Stimulated activated CD4-positive, alpha-beta T cell treated with anti-CD3 and anti-CD28 coated beads, Interleukin-2, amount 100 ng/mL, for 24 hours (primary cell): ENCODE measurements at regions not wholly inside any gene's neighbourhood (a gene's known extent, or its start where the extent isn't known, plus 50 kb on each side); places are given as distances from the start of the nearest gene placed in this dataset.

Experiments used
- DNase-seq, 2 donors: peaks; one replicate each; pipeline ENCODE4 v3.0.0-alpha.2; 2020

- no peak for DNase-seq
Measured at GRCh38 chr6:40738551-40739193, 151.5 kb upstream of the LRFN2 start.

- DNase-seq = no peak
Measured at GRCh38 chr6:40735521-40735920, 148.4 kb upstream of the LRFN2 start.

- DNase-seq = no peak
Measured at GRCh38 chr6:40735121-40735520, 148.0 kb upstream of the LRFN2 start.

GRCh38 chr6:40734607-40735006 lies 147.4 kb upstream of the LRFN2 start:
- no peak for DNase-seq

- DNase-seq = no peak
Measured at GRCh38 chr6:40733770-40734396, 146.7 kb upstream of the LRFN2 start.

- no peak for DNase-seq
Measured at GRCh38 chr6:40733290-40733689, 146.1 kb upstream of the LRFN2 start.

GRCh38 chr6:40732878-40733277 lies 145.7 kb upstream of the LRFN2 start:
- no peak for DNase-seq

- DNase-seq = no peak
Measured at GRCh38 chr6:40728643-40729042, 141.5 kb upstream of the LRFN2 start.

GRCh38 chr6:40727271-40727670 lies 140.1 kb upstream of the LRFN2 start:
- DNase-seq = no peak

- DNase-seq = no peak
Measured at GRCh38 chr6:40726853-40727252, 139.7 kb upstream of the LRFN2 start.

GRCh38 chr6:40725390-40725789 lies 138.2 kb upstream of the LRFN2 start:
- no peak for DNase-seq

- no peak for DNase-seq
Measured at GRCh38 chr6:40724886-40725285, 137.7 kb upstream of the LRFN2 start.

GRCh38 chr6:40723967-40724366 lies 136.8 kb upstream of the LRFN2 start:
- DNase-seq = no peak

- DNase-seq = no peak
Measured at GRCh38 chr6:40722553-40723258, 135.5 kb upstream of the LRFN2 start.

- no peak for DNase-seq
Measured at GRCh38 chr6:40722091-40722490, 134.9 kb upstream of the LRFN2 start.

- no peak for DNase-seq
Measured at GRCh38 chr6:40721271-40721952, 134.2 kb upstream of the LRFN2 start.

GRCh38 chr6:40720375-40720748 lies 133.2 kb upstream of the LRFN2 start:
- DNase-seq = no peak

- DNase-seq = no peak
Measured at GRCh38 chr6:40719671-40720374, 132.7 kb upstream of the LRFN2 start.

GRCh38 chr6:40718401-40718800 lies 131.2 kb upstream of the LRFN2 start:
- DNase-seq = no peak

- DNase-seq = no peak
Measured at GRCh38 chr6:40717411-40718057, 130.4 kb upstream of the LRFN2 start.

GRCh38 chr6:40715570-40716403 lies 128.6 kb upstream of the LRFN2 start:
- no peak for DNase-seq
